Vagina (tissue), 2 donors: ENCODE measurements at regions not wholly inside any gene's neighbourhood (a gene's known extent, or its start where the extent isn't known, plus 50 kb on each side); places are given as distances from the start of the nearest gene placed in this dataset.

ENCODE experiments used
- DNase-seq, 2 donors: peaks; one replicate each; pipeline ENCODE4 v3.0.0-alpha.2; 2017; ENCODE audit errors: extremely low spot score in 2 of 2
- H3K27ac ChIP-seq: fragments of 200-600 bp; sonication (generic); one replicate; pipeline ENCODE4 v1.5.1; 2019
- H3K27me3 ChIP-seq: fragments of 200-600 bp; sonication (generic); one replicate; pipeline ENCODE4 v1.5.1; 2019
- H3K36me3 ChIP-seq, 2 donors: fragments of 200-600 bp; sonication (generic); one replicate each; pipeline ENCODE4 v1.5.1; 2017 to 2019
- H3K4me1 ChIP-seq: fragments of 200-600 bp; sonication (generic); one replicate; pipeline ENCODE4 v1.5.1; 2019
- H3K4me3 ChIP-seq, 2 donors: fragments of 200-600 bp; sonication (generic); 1 replicate in 1 of 2; 2 replicates in 1 of 2; pipeline ENCODE4 v1.5.1; 2016 to 2019
- H3K9me3 ChIP-seq: fragments of 200-600 bp; sonication (generic); one replicate; pipeline ENCODE4 v1.5.1; 2019
- POLR2A ChIP-seq, 2 donors: fragments of 450-650 bp; IDR thresholded peaks; one replicate each; pipeline ENCODE4 v1.6.1; 2017; ENCODE audit warnings: antibody characterized with exemption in 2 of 2, mild to moderate bottlenecking in 2 of 2, moderate library complexity in 2 of 2
- POLR2AphosphoS5 ChIP-seq, 2 donors: sonication (generic); formaldehyde crosslinking; IDR thresholded peaks; one replicate each; pipeline ENCODE4 v1.9.0; 2017; ENCODE audit warnings: antibody characterized with exemption in 2 of 2, mild to moderate bottlenecking in 2 of 2, low read depth in 1 of 2; ENCODE audit not compliant: insufficient read depth in 1 of 2
- intact Hi-C: fragments of 100-400 bp; cut with DNase I; formaldehyde crosslinking; loops from one replicate; pipeline ENCODE4 v1.15.1; 2023
- TF ChIP-seq, protein P1 (sequence below), 3 experiments: fragments of 450-650 bp in 2 of 3; fragments of 200-600 bp in 1 of 3; sonication (generic) in 1 of 3; IDR thresholded peaks; one replicate each; pipeline ENCODE4 v1.5.1; 2017 to 2019; ENCODE audit warnings: antibody characterized with exemption in 3 of 3, mild to moderate bottlenecking in 2 of 3, moderate library complexity in 2 of 3

DNA sequence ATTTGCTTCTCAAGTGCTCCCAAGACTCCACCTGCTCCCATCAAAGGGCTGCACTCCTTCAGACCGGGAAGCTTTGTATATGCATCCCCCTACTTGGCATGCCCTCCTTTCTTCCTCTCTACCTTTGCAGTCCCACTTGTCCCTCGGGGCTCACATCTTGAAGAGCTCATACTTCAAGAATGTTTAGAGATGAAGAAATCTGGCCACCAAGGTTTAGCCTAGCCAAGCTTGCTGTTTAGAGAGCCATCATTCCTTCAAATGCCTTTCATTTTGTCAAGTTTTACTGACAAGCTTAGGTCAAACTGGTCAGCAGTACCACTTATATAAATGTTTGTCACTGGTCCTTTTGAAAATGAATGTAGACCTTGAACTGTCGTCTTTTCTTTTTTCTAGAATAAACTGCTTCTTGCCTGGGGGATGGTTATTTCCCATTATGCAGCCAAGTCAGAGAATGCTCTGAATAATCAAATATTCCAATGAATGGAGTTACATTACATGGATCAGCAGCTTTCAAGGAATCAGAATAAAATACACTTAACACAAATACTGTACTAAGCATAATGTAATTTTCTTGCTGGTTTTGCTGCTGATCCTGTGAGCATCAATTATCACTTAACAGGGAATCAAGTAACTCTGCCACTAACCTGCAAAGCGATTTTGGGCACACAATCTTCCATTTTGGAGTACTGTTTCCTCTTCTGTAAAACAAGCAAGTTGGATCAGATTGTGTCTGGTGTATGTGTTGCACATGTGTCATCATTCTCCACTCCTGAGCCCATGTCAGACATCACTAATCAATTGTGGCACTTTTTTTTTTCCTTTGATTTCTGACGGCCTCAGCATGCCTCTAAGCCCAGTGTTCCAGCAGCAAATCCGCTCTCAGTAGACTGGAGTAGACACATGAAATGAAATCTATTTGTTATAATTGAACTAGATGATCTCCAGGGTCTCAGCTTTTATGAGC, 357.9 kb downstream of the PTEN start:
- TF ChIP-seq POLR2AphosphoS5 (IDR thresholded peaks at IDR 0.05; ENCODE audit: insufficient read depth in 1 of 2, low read depth in 1 of 2) (no peak), POLR2A (IDR thresholded peaks at IDR 0.05) (no peak)
- TF ChIP-seq, protein P1, sequence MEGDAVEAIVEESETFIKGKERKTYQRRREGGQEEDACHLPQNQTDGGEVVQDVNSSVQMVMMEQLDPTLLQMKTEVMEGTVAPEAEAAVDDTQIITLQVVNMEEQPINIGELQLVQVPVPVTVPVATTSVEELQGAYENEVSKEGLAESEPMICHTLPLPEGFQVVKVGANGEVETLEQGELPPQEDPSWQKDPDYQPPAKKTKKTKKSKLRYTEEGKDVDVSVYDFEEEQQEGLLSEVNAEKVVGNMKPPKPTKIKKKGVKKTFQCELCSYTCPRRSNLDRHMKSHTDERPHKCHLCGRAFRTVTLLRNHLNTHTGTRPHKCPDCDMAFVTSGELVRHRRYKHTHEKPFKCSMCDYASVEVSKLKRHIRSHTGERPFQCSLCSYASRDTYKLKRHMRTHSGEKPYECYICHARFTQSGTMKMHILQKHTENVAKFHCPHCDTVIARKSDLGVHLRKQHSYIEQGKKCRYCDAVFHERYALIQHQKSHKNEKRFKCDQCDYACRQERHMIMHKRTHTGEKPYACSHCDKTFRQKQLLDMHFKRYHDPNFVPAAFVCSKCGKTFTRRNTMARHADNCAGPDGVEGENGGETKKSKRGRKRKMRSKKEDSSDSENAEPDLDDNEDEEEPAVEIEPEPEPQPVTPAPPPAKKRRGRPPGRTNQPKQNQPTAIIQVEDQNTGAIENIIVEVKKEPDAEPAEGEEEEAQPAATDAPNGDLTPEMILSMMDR (IDR thresholded peaks at IDR 0.05) = no peak
- H3K36me3 ChIP-seq = no peaks in the 10 kb centered on the region
- intact Hi-C loops = no loop called here
- no peak overlapping the region for H3K4me3 ChIP-seq
- peaks cover 30% of the 10 kb centered on the region for H3K4me1 ChIP-seq
- DNase-seq = no peak
- H3K27me3 ChIP-seq = no peaks in the 10 kb centered on the region
- no peak overlapping the region for H3K27ac ChIP-seq
- H3K9me3 ChIP-seq = no peaks in the 10 kb centered on the region

DNA sequence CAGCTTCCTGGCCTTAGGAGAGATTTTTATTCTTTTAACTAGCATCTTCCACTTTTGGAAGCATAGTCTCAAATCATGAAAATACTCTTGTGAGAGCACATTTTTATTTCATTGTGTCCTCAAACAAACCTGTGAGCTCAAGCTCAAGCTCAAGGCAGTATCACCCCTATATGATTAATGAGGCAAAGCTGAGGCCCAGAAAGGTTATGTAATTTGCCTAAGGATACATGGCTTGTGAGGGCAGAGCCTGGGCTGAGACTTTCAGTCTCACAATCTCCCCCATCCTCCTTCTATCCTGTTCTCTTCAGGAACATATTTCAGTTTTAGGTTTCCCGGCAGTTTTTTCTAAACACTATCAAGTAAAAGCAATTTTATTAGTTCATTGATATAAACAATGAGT, 359.5 kb downstream of the PTEN start:
- Histone ChIP-seq H3K27me3 (no peaks in the 10 kb centered on the region), H3K36me3 (no peaks in the 10 kb centered on the region), H3K9me3 (no peaks in the 10 kb centered on the region), H3K4me1 (peaks cover 30% of the 10 kb centered on the region), H3K27ac (no peak overlapping the region), H3K4me3 (no peak overlapping the region)
- intact Hi-C loops = no loop called here
- TF ChIP-seq, protein P1 (IDR thresholded peaks at IDR 0.05) = no peak
- TF ChIP-seq POLR2A (IDR thresholded peaks at IDR 0.05) = no peak
- no peak for TF ChIP-seq POLR2AphosphoS5 (IDR thresholded peaks at IDR 0.05; ENCODE audit: insufficient read depth in 1 of 2, low read depth in 1 of 2)
- no peak for DNase-seq
